ENCODE measurements at regions not wholly inside any gene's neighbourhood (a gene's known extent, or its start where the extent isn't known, plus 50 kb on each side); places are given as distances from the start of the nearest gene placed in this dataset.

DNA sequence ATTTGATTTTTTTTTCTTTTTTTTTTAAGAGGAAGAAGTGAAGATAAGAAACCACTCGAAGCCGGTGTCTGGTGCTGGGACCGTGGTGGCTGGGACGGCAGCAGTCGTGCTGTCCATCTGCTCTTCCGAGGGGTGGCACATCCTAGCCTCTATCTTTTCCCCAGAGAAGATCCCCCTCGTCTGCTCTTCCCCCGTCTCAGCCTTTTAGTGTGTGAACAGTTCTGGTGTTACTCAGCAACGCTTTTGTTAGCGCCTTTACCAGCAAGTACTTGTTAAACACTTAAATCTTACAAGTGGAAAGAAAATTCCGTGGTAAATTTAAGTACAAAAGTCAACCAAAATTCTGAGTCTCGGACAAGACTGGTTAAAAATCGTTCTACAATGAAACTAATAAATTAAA lies 90.1 kb downstream of the RSPH3 start:
- Histone ChIP-seq H3K4me2 (ENCODE audit: insufficient read depth, low read length) (no peak overlapping the region), H3K36me3 (ENCODE audit: insufficient read depth, low read length) (no peaks in the 10 kb centered on the region), H4K20me1 (ENCODE audit: insufficient read depth, low read length) (no peaks in the 10 kb centered on the region), H3K4me3 (ENCODE audit: insufficient read depth, low read length) (no peak overlapping the region), H3K4me1 (ENCODE audit: insufficient read depth, low read length) (no peaks in the 10 kb centered on the region), H2AFZ (ENCODE audit: low read length) (no peak overlapping the region), H3K9me3 (ENCODE audit: low read depth, low read length) (peaks cover 2% of the 10 kb centered on the region), H3K79me2 (ENCODE audit: insufficient read depth, low read length) (no peaks in the 10 kb centered on the region), H3K27me3 (ENCODE audit: insufficient read depth, low read length) (no peaks in the 10 kb centered on the region), H3K27ac (ENCODE audit: low read depth, low read length) (no peak overlapping the region)
- TF ChIP-seq, protein P1, sequence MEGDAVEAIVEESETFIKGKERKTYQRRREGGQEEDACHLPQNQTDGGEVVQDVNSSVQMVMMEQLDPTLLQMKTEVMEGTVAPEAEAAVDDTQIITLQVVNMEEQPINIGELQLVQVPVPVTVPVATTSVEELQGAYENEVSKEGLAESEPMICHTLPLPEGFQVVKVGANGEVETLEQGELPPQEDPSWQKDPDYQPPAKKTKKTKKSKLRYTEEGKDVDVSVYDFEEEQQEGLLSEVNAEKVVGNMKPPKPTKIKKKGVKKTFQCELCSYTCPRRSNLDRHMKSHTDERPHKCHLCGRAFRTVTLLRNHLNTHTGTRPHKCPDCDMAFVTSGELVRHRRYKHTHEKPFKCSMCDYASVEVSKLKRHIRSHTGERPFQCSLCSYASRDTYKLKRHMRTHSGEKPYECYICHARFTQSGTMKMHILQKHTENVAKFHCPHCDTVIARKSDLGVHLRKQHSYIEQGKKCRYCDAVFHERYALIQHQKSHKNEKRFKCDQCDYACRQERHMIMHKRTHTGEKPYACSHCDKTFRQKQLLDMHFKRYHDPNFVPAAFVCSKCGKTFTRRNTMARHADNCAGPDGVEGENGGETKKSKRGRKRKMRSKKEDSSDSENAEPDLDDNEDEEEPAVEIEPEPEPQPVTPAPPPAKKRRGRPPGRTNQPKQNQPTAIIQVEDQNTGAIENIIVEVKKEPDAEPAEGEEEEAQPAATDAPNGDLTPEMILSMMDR (IDR thresholded peaks at IDR 0.05; ENCODE audit: extremely low read depth, low read depth, low read length), result no peak
- no peak for DNase-seq (ENCODE audit: insufficient read length, low spot score, missing footprints)

DNA sequence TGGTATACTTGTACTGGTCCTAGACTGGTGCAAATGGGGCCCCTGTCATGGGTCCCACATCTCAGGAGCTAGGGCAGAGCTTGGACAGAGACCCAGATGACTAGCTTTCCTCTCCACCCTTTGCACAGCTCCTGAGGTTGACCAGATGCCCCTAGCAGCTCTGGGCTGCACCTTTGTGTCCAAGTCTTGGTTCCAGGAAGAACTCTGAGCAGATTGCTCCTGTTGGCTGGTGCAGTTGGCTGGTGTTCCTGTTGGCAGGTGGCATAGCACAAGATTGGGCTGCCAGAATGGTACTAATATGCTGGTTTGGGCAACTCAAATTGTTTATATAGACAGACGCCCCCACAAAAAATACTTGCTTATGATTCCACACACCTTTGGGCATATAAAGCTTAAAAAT lies 89.4 kb upstream of the EZR start:
- H4K20me1 ChIP-seq (ENCODE audit: insufficient read depth, low read length), result no peaks in the 10 kb centered on the region
- H3K4me1 ChIP-seq (ENCODE audit: insufficient read depth, low read length), result no peaks in the 10 kb centered on the region
- TF ChIP-seq, protein P1 (IDR thresholded peaks at IDR 0.05; ENCODE audit: extremely low read depth, low read depth, low read length), result no peak
- H3K36me3 ChIP-seq (ENCODE audit: insufficient read depth, low read length), result no peaks in the 10 kb centered on the region
- no peak overlapping the region for H3K4me2 ChIP-seq (ENCODE audit: insufficient read depth, low read length)
- H3K9me3 ChIP-seq (ENCODE audit: low read depth, low read length), result peaks cover 2% of the 10 kb centered on the region
- H3K27ac ChIP-seq (ENCODE audit: low read depth, low read length), result no peak overlapping the region
- DNase-seq (ENCODE audit: insufficient read length, low spot score, missing footprints), result no peak
- H3K4me3 ChIP-seq (ENCODE audit: insufficient read depth, low read length), result no peak overlapping the region
- H2AFZ ChIP-seq (ENCODE audit: low read length), result no peak overlapping the region
- H3K27me3 ChIP-seq (ENCODE audit: insufficient read depth, low read length), result no peaks in the 10 kb centered on the region
- no peaks in the 10 kb centered on the region for H3K79me2 ChIP-seq (ENCODE audit: insufficient read depth, low read length)

DNA sequence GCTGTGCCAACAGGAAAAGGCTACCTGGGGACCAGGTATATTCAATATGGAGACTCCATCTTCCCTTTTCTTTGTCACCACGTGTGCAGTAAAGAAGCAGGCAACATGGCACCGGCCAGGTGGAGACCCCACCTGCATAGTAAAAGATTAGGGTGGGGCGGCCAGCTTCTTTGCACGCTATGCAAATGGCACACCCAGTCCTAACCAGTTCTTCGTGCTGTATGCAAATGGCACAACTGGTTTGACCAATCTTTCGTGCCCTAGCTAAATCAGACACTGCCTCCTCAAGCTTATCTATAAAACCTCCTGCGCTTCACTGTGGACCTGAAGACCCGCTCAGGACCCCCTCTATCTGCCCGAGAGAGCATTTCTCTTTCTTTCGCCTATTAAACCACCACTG lies 88.8 kb upstream of the EZR start:
- peaks cover 2% of the 10 kb centered on the region for H3K9me3 ChIP-seq (ENCODE audit: low read depth, low read length)
- H3K27ac ChIP-seq (ENCODE audit: low read depth, low read length), result no peak overlapping the region
- H3K36me3 ChIP-seq (ENCODE audit: insufficient read depth, low read length), result no peaks in the 10 kb centered on the region
- no peak for DNase-seq (ENCODE audit: insufficient read length, low spot score, missing footprints)
- no peaks in the 10 kb centered on the region for H3K79me2 ChIP-seq (ENCODE audit: insufficient read depth, low read length)
- no peak overlapping the region for H2AFZ ChIP-seq (ENCODE audit: low read length)
- H3K27me3 ChIP-seq (ENCODE audit: insufficient read depth, low read length), result no peaks in the 10 kb centered on the region
- H4K20me1 ChIP-seq (ENCODE audit: insufficient read depth, low read length), result no peaks in the 10 kb centered on the region
- no peak overlapping the region for H3K4me2 ChIP-seq (ENCODE audit: insufficient read depth, low read length)
- TF ChIP-seq, protein P1 (IDR thresholded peaks at IDR 0.05; ENCODE audit: extremely low read depth, low read depth, low read length), result no peak
- no peaks in the 10 kb centered on the region for H3K4me1 ChIP-seq (ENCODE audit: insufficient read depth, low read length)
- H3K4me3 ChIP-seq (ENCODE audit: insufficient read depth, low read length), result no peak overlapping the region

DNA sequence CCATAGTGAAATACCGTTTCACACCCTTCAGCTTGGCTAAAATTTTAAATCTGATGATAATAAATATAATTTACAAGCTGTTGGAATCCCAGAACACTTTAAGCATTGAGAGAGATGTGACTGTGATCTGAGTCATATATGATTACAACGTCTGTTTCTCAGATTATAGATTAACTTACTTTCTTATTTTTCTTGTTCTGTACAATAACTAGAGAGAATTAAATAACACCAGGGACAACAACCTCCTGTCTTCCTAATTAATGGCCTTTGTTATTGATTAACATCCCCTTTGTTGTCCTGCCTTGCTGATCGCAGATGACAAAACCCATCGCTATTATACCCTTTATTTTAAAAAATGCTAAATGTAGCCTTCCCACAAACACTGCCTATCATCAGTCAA lies 87.8 kb upstream of the EZR start:
- Histone ChIP-seq H3K27me3 (ENCODE audit: insufficient read depth, low read length) (no peaks in the 10 kb centered on the region), H3K4me2 (ENCODE audit: insufficient read depth, low read length) (no peak overlapping the region), H3K4me3 (ENCODE audit: insufficient read depth, low read length) (no peak overlapping the region), H3K9me3 (ENCODE audit: low read depth, low read length) (peaks cover 2% of the 10 kb centered on the region), H3K79me2 (ENCODE audit: insufficient read depth, low read length) (no peaks in the 10 kb centered on the region), H3K27ac (ENCODE audit: low read depth, low read length) (no peak overlapping the region), H4K20me1 (ENCODE audit: insufficient read depth, low read length) (no peaks in the 10 kb centered on the region), H2AFZ (ENCODE audit: low read length) (no peak overlapping the region), H3K36me3 (ENCODE audit: insufficient read depth, low read length) (no peaks in the 10 kb centered on the region), H3K4me1 (ENCODE audit: insufficient read depth, low read length) (no peaks in the 10 kb centered on the region)
- no peak for DNase-seq (ENCODE audit: insufficient read length, low spot score, missing footprints)
- TF ChIP-seq, protein P1 (IDR thresholded peaks at IDR 0.05; ENCODE audit: extremely low read depth, low read depth, low read length), result no peak
